ENCODE measurements at regions not wholly inside any gene's neighbourhood (a gene's known extent, or its start where the extent isn't known, plus 50 kb on each side); places are given as distances from the start of the nearest gene placed in this dataset.

GRCh38 chr4:137203601-137204000 lies 328.7 kb downstream of the PCDH18 start:
- DNase-seq (ENCODE audit: low read depth in 3 of 3), result no peak

- no peak for DNase-seq (ENCODE audit: low read depth in 3 of 3)
Measured at GRCh38 chr4:137200322-137200721, 332.0 kb downstream of the PCDH18 start.

DNA sequence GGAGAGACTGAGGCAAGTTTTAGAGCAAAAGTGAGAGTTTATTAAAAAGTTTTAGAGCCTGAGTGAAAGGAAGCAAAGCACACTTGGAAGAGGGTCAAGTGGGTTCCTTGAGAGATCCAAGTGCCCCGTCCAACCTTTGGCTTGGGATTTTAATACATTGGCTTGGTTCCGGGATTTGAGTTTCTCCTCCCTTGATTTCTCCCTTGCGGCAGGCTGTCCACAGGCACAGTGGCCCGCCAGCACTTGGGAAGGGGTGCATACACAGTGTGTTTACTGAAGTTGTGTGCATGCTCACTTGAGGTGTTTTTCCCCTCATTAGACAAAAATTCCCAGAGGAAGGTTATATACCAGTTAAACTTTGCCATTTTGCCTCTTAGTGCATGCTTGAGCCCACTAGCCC lies 333.5 kb downstream of the PCDH18 start:
- DNase-seq (ENCODE audit: low read depth in 3 of 3), result no peak

GRCh38 chr4:137194670-137195069 lies 337.6 kb downstream of the PCDH18 start:
- no peak for DNase-seq (ENCODE audit: low read depth in 3 of 3)

DNA sequence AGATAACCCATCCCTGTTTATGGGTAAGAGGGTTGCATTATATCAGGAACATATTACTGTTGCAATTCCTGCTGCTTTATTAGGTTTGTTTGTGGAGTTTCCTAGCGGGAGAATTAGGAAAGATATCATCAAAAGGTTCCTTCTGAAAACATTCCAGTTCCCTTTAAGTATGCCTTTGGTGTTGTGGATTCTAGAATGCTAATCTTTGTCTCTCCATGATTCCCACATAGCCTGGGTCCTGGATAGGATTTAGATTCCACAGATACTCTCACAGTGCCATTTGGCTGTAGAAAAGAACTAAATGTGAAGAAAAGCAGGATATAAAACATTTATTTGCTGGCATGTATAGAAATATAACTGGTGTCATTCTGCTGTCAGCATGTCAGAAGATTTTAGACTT lies 338.7 kb downstream of the PCDH18 start:
- DNase-seq (ENCODE audit: low read depth in 3 of 3), result no peak

DNA sequence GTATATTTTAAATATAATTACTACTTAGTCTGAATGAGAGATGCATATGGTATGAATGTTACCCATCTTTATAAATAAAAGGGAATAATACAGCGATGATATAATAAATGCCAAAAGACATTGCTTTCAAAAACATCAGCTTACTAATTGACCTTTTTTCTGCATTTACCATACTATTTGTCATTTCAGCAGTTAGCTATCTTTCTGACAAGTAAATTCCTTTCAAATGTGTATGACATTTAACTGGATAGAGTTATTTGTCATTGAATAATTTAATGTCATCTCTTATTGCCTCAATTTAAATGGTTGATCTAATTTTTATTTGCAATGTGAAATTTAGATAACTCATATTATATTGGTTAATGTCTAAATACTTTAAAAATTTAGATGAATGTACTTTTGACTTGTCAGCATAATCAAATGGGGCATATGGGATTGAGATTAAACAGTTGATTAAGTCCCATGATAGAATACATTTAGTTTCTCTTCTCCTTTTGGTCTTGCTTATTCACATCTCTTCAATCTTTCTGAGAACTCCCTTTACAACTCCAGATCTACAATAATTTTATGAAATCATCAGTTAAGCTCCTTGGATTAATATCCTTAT lies 350.9 kb downstream of the PCDH18 start:
- DNase-seq (ENCODE audit: low read depth in 3 of 3), result no peak

- no peak for DNase-seq (ENCODE audit: low read depth in 3 of 3)
Measured at GRCh38 chr4:137180349-137180748, 351.9 kb downstream of the PCDH18 start.

GRCh38 chr4:137156807-137157206 lies 375.5 kb downstream of the PCDH18 start:
- DNase-seq (ENCODE audit: low read depth in 3 of 3), result no peak

- DNase-seq (ENCODE audit: low read depth in 3 of 3), result no peak
Measured at GRCh38 chr4:137156054-137156453, 376.2 kb downstream of the PCDH18 start.

DNA sequence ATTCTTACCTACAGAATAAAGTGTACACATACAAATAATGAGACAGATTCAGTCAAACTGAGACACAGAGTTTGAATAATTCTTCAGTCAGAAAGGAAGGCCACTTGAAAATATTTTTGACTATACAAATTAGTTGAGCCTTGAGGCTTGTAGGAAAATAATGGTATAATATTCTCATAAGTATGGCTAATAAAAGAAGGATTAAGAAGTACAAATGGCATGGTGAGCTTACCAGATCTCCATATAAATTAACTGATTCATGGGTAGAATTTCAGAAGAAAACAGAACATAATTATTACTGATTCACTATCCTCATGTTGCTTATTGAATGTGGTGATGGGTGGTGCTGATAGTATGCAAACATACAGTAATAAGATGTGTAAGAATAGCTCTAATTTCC lies 401.1 kb downstream of the PCDH18 start:
- no peak for DNase-seq (ENCODE audit: low read depth in 3 of 3)

DNA sequence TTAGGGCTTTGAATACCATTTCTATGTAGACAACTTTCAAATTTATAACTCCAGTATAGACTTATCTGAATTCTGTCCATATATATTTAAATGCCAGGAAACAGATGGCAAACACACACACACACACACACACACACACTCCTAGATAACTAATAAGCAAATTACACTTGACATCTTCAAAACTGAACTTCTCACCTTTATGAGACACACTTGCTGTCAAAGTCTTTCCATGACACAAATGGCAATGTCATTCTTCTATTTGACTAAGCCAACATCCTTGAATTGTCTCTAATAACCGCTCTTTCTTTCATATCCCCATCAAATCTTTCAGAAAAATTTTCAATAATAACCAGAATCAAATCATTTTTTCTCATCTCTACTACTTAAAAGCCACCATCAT lies 402.4 kb downstream of the PCDH18 start:
- no peak for DNase-seq (ENCODE audit: low read depth in 3 of 3)

DNA sequence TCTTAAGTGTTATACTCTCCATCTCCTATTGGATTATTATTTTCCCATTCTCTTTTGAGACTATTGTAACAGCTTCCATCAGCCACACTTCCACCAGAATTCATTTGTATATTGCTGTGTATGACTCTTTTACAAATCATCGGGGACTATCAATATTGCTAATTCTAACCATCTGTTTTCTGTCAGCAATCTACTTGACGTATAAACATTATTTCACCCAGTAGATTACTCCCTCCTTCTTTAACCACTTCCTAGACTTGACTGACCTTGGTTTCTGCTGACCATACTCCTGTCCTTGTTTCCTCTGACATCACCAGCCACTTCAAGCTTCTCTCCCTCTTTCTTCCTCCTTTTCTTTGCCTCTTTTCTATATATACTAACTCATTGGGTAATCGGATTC lies 402.9 kb downstream of the PCDH18 start:
- no peak for DNase-seq (ENCODE audit: low read depth in 3 of 3)

- no peak for DNase-seq (ENCODE audit: low read depth in 3 of 3)
Measured at GRCh38 chr4:137125011-137125410, 407.3 kb downstream of the PCDH18 start.

DNA sequence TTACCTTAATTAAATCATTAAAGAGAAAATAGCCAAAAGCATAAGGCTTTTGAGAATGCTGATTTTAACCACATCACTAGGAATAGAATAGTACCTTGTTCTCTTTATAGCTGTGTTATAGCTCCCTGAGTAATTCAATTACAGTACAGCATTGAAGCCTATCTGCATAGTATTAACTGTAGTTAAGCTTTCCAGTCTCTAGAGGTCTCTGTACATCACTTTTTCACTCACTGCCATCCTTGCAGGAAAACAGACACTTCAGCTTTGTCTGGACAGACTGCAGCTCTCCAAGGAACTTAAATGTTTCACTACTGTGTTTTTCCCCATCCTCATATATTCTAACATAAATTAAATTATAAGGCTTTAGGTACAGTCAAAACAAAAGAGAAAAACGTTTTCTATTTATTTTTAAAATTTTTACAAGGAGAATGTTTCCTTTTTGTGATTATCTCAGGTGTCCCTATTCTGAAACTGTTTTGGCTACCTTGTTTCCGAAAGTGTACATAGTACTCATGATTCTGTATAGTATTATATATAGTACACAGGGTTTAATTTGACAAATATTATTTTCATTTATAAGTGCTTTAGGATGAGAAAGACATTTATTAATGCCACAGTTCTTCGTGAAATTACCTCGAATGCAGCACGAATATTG lies 407.9 kb downstream of the PCDH18 start:
- DNase-seq (ENCODE audit: low read depth in 3 of 3), result no peak

DNA sequence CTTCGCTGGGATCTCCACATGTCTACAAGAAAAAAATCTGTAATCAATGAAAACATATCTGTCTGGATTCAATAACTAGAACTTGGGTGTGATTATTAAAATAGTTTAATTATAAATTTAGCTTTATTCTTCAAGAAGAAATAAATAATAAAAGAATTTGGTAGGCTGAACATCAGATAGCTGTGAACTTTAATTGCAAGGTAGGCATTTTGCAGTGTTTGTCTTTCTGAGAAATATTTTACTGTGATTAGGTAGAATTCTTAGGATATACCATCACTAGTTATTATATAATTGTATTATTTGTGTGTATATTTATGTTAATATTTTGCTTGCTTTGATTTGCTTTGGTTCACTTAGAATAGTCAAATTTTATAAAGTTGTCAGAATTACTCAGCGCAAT lies 409.4 kb downstream of the PCDH18 start:
- no peak for DNase-seq (ENCODE audit: low read depth in 3 of 3)

DNA sequence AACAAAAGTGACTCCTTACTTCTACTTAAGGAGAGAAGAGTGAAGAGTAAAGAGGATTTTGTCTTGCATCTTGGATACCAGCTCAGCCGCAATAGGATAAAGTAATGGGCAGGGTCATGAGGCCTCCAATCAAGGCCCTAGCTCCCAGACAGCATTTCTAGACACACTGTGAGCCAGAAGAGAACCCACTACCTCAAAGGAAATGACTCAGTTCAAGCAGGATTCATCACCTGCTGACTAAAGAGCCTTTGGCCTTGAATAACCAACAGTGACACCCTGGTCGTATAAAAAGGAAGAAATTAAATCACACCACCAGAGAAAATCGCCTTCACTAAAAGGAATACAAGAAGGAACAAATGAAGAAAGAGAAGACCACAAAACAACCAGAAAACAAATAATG lies 416.1 kb downstream of the PCDH18 start:
- DNase-seq (ENCODE audit: low read depth in 3 of 3), result no peak

DNA sequence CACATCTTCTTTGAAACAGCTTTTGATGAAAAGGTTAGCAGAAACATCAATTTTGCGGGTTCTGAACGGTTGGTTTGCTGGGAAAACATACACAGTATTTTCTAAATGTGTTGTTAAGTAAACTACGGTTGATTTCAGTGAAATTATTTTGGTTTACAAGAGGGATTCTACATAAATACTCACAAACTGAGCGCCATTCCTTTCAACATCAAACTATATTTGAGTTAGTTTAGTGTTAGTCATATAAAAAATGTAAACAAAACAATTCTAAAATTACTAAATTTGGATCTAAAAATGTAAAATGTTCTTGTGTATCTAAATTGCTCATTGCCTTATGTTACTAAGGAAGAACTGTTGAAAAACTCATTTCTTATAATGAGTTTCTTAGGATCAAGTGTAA lies 425.6 kb downstream of the PCDH18 start:
- DNase-seq (ENCODE audit: low read depth in 3 of 3), result no peak

DNA sequence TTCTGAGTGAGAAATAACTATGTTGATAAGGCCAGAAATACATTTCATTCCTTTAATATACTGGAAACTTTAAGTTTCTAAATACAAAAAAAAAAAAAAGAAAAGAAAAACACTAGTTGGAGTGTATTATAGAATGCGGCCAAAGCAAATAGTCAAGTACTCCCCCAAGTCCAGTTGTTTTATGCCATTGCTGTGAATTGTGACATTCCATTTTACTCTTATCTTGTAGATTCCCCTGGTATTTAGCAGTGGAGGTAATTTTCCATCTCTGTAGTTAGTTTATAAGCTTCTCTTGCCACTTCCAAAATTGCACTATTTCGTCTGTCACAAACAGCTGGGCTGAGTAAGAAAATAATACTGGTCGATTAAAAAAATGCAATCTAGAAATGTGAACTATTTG lies 426.0 kb downstream of the PCDH18 start:
- no peak for DNase-seq (ENCODE audit: low read depth in 3 of 3)

GRCh38 chr4:137090951-137091350 lies 441.3 kb downstream of the PCDH18 start:
- no peak for DNase-seq (ENCODE audit: low read depth in 3 of 3)

DNA sequence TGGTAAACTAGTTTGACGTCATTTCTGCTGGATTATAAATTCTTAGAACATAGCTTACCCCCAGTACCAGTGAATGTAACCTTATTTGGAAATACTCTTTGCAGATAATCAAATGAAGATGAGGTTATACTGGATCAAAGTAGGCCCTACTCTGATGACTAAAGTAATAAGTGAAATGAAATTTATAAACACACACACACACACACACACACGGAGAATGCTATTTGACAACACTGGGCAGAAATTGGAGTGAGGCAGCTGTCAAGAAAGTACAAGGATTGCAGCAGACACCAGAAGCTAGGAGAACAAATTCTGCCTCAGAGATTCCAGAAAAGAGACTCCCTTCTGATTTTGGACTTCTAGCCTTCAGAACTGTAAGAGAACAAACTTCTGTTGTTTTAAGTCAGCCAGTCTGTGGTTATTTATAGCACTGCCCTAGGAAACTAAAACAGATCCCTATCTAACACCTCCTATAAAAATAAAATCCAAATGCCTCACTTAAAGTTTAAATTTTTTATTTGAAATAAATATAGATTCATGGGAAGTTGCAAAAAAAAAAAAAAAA lies 448.6 kb downstream of the PCDH18 start:
- DNase-seq (ENCODE audit: low read depth in 3 of 3), result no peak

DNA sequence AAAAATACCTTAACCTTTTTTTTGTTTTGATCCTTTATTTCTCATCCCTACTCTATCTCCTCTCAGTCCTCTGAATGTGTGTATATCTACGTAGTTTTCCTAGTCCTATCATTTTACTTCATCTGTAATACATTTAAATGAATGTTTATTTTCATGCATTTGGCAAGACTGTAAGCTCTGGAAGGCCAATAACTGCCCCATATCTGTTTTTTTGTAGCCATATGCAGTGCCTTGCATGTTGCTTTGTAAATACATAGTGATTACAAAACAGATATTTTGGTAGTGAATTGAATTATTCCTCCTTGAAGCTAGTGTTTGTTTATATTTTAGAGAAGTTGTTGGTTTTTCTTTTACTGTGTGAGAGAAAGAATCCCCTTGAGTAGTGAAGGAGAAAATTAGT lies 450.2 kb downstream of the PCDH18 start:
- DNase-seq (ENCODE audit: low read depth in 3 of 3), result no peak

GRCh38 chr4:137076908-137077307 lies 455.4 kb downstream of the PCDH18 start:
- DNase-seq (ENCODE audit: low read depth in 3 of 3), result no peak

- no peak for DNase-seq (ENCODE audit: low read depth in 3 of 3)
Measured at GRCh38 chr4:137075586-137075985, 456.7 kb downstream of the PCDH18 start.

DNA sequence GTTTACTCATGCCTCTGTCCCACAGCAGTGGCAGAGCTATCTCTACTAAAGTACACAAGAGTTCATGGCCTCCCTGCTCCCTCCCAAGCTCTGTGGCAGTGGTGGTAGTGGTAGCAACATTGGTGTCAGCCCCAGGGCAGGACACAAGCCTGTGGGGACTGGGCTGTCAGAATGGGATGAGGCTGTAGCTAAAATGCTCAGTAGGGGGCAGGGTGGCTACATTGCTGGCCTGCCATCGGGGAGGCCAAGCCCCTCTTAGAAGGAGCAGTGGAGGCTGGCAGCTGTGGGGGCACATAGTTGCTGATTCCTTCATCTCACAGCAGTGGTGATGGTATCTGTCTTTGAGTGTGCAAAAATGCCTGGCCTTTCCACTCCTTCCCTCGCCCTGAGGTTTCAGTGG lies 461.7 kb downstream of the PCDH18 start:
- DNase-seq (ENCODE audit: low read depth in 3 of 3), result no peak
